Stimulated activated CD8-positive, alpha-beta memory T cell treated with anti-CD3 and anti-CD28 coated beads, Interleukin-12 subunit alpha, Interleukin-12 subunit beta, amount 100 ng/mL, for 24 hours (primary cell): ENCODE measurements at regions not wholly inside any gene's neighbourhood (a gene's known extent, or its start where the extent isn't known, plus 50 kb on each side); places are given as distances from the start of the nearest gene placed in this dataset.
"Not testable (repeated sequence)": the region's sequence is repeated elsewhere in the genome, so short reads cannot be mapped to it uniquely, and the experiment has no call there.

Experiments used
- DNase-seq: peaks from one replicate; pipeline ENCODE4 v3.0.0-alpha.2; 2020; ENCODE audit errors: extremely low read depth

GRCh38 chr15:59833366-59833765 is 144.2 kb upstream of the BNIP2 start:
- no peak for DNase-seq

DNA sequence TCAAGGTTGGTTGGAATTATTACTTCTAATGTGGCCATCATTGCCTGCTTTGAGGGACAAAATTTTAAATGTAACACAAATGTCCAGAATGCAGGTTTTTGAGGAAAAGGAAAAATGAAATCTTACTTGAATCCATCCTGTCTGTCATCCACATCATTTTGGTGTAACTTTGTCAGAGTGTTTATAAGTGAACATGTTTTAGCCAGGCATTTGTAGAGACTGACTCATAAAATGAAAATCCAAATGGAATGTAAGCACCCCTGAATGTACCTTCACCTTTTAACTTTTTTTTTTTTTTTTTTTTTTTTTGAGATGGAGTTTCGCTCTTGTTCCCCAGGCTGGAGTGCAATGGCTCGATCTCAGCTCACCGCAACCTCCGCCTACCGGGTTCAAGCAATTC is 141.8 kb upstream of the BNIP2 start:
- DNase-seq: no peak

DNA sequence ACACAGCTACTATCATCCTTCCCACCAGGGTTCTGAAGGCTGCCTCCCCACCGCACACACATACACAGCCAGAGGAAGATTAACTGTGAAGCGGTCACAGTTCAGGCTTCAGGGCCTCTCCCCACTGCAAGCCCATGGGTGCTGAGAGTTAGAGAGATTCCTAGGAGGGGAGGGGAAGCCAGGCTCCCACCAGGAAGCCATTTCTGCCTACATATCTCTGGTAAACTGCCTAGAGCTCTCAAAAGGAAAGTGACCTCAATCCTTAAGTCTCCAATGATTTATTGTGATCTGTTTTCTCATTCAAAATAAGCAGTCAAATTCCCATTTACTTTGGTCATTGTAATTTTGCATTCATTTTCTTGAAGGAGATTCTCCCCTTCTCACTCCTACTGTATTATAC is 141.0 kb upstream of the BNIP2 start:
- DNase-seq: no peak

GRCh38 chr15:59828861-59829260 is 139.7 kb upstream of the BNIP2 start:
- DNase-seq: no peak

DNA sequence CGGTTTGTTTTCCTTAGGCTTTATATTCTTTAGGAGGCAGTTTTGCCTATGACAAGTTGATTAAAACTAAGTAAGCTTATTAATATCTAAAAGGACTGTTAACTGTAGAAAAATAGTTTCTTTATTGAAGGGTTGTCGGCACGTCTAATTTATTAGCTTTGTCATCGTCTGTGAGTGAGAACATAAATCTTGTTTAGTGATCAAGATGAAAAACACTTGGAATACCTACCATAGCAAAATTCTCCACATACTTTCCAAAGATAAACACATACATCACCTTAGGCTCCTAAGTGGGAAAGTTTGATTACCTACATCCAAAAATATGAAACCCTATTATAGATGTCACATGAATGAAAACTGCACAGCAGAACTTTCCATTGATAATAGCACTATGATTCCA is 139.1 kb upstream of the BNIP2 start:
- DNase-seq: no peak

DNA sequence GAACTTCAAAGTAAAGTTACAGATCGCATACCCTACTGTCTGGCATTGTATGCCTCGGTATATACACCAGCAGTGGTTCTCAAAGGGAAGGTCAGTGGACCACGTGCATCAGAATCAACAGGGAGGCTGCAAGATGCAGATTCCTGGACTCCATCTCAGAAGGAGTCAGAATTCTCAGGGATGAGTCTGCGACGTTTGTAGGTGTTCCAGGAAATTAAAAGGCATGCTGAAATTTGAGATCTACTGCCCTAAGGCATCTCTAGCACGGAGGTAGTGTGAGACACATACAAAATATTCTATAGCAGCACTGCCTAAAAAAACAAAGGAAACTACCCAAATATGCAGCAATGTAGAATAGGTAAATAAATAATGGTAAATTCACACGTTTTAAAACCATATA is 136.8 kb upstream of the BNIP2 start:
- DNase-seq: no peak

- no peak for DNase-seq
Measured at GRCh38 chr15:59821286-59821685, 132.2 kb upstream of the BNIP2 start.

DNA sequence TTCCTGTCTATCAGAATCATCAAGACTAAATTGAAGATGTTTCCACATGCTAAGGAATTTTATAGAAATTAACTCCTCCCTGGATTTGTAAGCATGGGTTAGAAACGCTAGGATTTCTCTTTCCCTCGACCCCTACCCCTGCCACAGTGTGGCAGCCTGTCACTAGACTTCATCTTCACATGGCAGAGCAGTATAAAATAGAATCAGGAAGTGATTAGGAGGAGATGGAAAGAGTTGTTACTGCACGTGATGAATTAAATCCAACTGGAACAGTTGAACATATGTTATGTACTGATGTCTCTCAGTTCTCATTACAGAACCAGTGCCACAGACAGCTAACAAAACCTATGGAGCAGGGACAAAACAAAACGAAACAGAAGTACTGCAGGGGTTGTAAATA is 130.0 kb upstream of the BNIP2 start:
- DNase-seq: no peak

- DNase-seq: no peak
Measured at GRCh38 chr15:59818336-59818735, 129.2 kb upstream of the BNIP2 start.

GRCh38 chr15:59817834-59818233 is 128.7 kb upstream of the BNIP2 start:
- DNase-seq: no peak

DNA sequence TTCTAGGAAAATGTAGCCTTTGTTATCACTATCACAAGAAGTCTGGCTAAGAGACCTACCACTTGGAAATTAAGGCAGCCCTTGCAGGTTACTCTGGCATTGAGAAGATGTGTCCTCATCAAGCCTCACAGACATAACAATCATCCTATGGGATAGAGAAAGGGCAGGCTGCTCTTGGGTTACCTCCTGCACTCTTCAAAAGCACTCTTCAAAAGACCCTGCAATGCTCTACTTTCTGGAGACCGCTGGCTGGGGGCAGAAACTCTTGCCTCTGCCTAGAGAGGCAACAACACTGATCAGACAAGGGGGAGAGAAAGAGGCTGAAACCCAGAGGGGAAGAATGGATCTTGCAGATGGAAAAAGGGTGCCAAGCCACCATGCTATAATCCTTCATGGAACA is 127.9 kb upstream of the BNIP2 start:
- no peak for DNase-seq

- no peak for DNase-seq
Measured at GRCh38 chr15:59814409-59814808, 125.3 kb upstream of the BNIP2 start.

GRCh38 chr15:59812889-59813288 is 123.8 kb upstream of the BNIP2 start:
- DNase-seq: no peak

GRCh38 chr15:59812250-59812870 is 123.2 kb upstream of the BNIP2 start:
- DNase-seq: no peak

- DNase-seq: peak; percentile 16
Measured at GRCh38 chr15:59803293-59803966, 114.3 kb upstream of the BNIP2 start.

GRCh38 chr15:59801649-59802048 is 112.5 kb upstream of the BNIP2 start:
- DNase-seq: no peak

GRCh38 chr15:59798605-59798917 is 109.4 kb upstream of the BNIP2 start:
- DNase-seq: no peak

DNA sequence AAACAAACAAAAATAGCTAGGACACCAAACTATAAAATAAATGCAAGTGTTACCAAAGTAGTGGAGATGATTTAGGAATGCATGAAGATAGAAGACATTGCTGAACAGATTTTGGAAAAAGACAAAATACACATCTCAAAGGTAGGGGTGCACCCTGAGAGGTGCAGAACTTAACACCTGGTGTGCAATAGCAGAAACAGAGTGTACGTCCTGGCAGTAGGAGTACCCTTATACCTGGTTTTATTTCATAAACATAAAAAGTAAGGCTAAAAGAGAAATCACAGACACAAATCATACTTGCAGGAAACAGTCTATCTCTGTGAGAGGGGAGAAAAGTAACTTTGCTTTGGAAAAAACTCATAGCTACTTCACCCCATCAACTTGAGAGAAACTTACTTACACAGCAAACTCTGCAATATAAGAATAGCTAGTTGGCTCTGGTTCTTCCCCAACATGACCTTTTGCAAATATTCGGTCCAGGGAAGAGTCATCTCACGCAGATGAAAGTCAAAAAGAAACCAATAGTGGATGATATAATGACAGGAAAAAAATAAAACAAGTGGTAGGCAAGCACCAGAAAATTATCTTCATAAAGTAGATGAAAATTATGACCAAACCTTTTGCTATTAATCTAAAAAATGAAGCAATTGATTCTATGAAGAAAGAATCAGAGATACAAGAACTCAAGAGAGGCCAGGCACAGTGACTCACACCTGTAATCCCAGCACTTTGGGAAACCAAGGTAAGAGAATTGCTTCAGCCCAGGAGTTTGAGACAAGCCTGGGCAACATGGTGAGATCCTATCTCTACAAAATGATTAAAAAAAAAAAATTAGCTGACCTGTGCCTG is 108.9 kb upstream of the BNIP2 start:
- no peak for DNase-seq

DNA sequence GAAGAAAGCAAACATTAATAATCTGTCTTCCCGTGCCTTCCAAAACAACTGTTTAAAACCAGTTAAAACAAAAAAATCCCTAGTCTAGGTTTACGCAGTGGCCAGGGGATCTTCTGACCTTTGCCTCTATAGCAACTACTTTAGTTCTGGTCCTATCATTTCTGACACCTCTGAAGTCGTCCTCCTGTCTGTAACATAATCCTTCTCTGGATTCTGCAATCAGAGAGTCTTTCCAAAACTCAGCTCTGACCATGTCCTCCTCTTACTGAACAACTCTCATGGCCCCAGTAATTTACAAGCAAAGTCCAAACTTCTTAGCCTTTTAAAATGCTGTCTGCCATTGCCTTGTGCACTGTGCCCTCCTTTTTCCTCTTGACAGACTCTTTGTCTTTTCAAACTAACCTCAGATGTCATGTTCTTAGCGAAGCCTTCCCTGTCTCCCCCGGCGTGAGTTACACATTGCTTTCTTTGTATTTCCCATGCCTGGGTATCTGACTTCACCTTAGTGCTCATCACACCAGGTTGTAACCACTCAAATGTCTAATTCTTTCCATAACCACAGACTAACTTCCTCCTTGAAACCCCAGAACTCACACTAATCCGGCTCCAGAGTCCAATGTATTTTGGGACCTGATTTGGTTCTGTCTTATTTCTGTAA is 105.2 kb upstream of the BNIP2 start:
- DNase-seq: no peak

- no peak for DNase-seq
Measured at GRCh38 chr15:59792359-59792758, 103.2 kb upstream of the BNIP2 start.

DNA sequence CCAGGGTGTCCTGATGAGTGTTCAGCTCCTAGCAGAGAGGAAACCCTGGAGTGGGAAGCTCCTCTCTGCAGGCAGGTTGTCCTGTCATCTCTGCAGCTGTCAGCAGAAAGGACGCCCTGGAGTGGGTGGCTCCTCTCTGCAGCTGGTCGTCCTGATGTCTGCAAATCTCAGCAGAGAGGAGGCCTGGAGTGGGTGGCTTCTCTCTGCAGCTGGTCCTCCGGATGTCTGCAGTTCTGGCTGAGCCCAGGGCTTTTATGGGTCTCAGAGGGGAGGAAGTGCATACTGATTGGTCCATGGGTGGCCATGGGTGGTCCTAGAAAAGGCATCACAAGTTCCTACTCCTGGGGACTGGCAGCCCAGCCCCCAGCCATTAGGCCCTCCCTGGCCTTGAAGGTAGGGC is 102.6 kb upstream of the BNIP2 start:
- no peak for DNase-seq

DNA sequence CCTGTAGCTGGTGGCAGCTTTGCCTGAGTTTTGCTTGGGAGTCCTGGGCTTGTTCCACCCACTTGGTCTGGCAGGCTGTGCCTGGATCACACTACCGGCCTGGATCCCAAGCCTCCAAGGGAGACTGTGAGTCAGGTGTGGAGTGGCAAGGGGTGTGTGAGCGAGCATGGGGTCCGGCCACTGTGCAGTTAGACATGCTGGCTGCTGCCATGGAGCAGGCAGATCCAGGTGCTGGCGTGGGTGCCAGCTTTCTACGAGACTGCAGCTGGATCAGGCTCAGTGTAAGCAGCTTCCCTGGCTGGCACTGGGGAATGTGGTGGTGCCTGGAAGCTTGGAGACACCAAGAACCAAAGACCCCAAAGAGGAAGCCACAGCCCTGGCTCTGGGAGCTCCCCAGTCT is 102.0 kb upstream of the BNIP2 start:
- no peak for DNase-seq

GRCh38 chr15:59786466-59786865 is 97.3 kb upstream of the BNIP2 start:
- DNase-seq: not testable (repeated sequence)
